H1 (cell line): ENCODE measurements at regions not wholly inside any gene's neighbourhood (a gene's known extent, or its start where the extent isn't known, plus 50 kb on each side); places are given as distances from the start of the nearest gene placed in this dataset.

Source experiments
- CTCF ChIA-PET: fragments of 300-600 bp; sonication (Branson Sonifier 250); formaldehyde crosslinking; loops from one replicate; lab custom pipeline; 2021; ENCODE audit not compliant: partially characterized antibody; lab: Charles Lee
- POLR2A ChIA-PET: fragments of 300-600 bp; sonication (Branson Sonifier 250); formaldehyde crosslinking; loops from one replicate; lab custom pipeline; 2021; ENCODE audit warnings: inconsistent platforms; ENCODE audit not compliant: partially characterized antibody; lab: Charles Lee
- DNase-seq, 2 experiments: peaks; one replicate each; pipeline versions ENCODE4 v3.0.0 to v3.0.0-alpha.2; 2010 to 2022; ENCODE audit warnings: low spot score in 2 of 2, low read depth in 1 of 2, mixed read lengths in 1 of 2
- FAIRE-seq: peaks from 2 replicates; lab custom pipeline; 2011; peaks lifted over from hg19 to GRCh38; lab: Jason Lieb, UNC
- H2AFZ ChIP-seq: 2 replicates; pipeline ENCODE4 v1.8.1; 2012; ENCODE audit warnings: low read length, inconsistent platforms
- H2AK5ac ChIP-seq: 2 replicates; pipeline ENCODE4 v1.6.1; 2013; ENCODE audit warnings: low read depth, low read length
- H2BK120ac ChIP-seq: replicated peaks from 2 replicates; pipeline ENCODE3; 2013; ENCODE audit warnings: low read depth, low read length, inconsistent platforms
- H2BK12ac ChIP-seq: 2 replicates; pipeline ENCODE4 v1.6.1; 2013; ENCODE audit warnings: low read depth, low read length
- H2BK15ac ChIP-seq: 2 replicates; pipeline ENCODE4 v1.6.1; 2013; ENCODE audit warnings: low read length
- H2BK20ac ChIP-seq: 2 replicates; pipeline ENCODE4 v1.6.1; 2013; ENCODE audit warnings: low read length
- H2BK5ac ChIP-seq: 2 replicates; pipeline ENCODE4 v1.6.1; 2013; ENCODE audit warnings: low read depth, low read length
- H3K14ac ChIP-seq: 2 replicates; pipeline ENCODE4 v1.6.1; 2013; ENCODE audit warnings: inconsistent platforms; ENCODE audit not compliant: insufficient read length
- H3K18ac ChIP-seq: 2 replicates; pipeline ENCODE4 v1.6.1; 2013; ENCODE audit warnings: low read length; ENCODE audit errors: extremely low read depth
- H3K23ac ChIP-seq: 2 replicates; pipeline ENCODE4 v1.6.1; 2013; ENCODE audit warnings: inconsistent platforms; ENCODE audit not compliant: insufficient read length
- H3K23me2 ChIP-seq: 2 replicates; pipeline ENCODE4 v1.6.1; 2013; ENCODE audit warnings: low read depth, low read length
- H3K27ac ChIP-seq: 2 replicates; pipeline ENCODE4 v1.6.1; 2011; ENCODE audit warnings: low read depth, low read length, inconsistent platforms
- H3K27me3 ChIP-seq, 4 experiments: replicated peaks in 1 of 4; 1 replicate in 1 of 4; 2 replicates in 3 of 4; pipeline versions ENCODE4 v1.6.1 to v1.8.1; 2011 to 2013; ENCODE audit warnings: low read length in 3 of 4, mild to moderate bottlenecking in 3 of 4, inconsistent platforms in 2 of 4, mixed read lengths in 2 of 4, moderate library complexity in 1 of 4; ENCODE audit not compliant: control insufficient read depth in 3 of 4, insufficient read depth in 3 of 4; ENCODE audit errors: extremely low read depth in 1 of 4
- H3K36me3 ChIP-seq, 4 experiments: 2 replicates each; pipeline versions ENCODE4 v1.6.1 to v1.8.1; 2011 to 2013; ENCODE audit warnings: mild to moderate bottlenecking in 4 of 4, low read length in 3 of 4, moderate library complexity in 2 of 4, control low read depth in 1 of 4, inconsistent platforms in 1 of 4; ENCODE audit not compliant: insufficient read depth in 4 of 4, control insufficient read depth in 2 of 4
- H3K4ac ChIP-seq: replicated peaks from 2 replicates; pipeline ENCODE3; 2013; ENCODE audit warnings: low read length, low read depth, mixed read lengths, inconsistent platforms; ENCODE audit not compliant: insufficient read length
- H3K4me1 ChIP-seq, 4 experiments: replicated peaks in 1 of 4; 1 replicate in 1 of 4; 2 replicates in 3 of 4; pipeline versions ENCODE4 v1.6.1 to v1.8.1; 2011 to 2013; ENCODE audit warnings: low read length in 3 of 4, inconsistent platforms in 2 of 4, mixed read lengths in 1 of 4; ENCODE audit not compliant: insufficient read depth in 4 of 4, control insufficient read depth in 3 of 4
- H3K4me2 ChIP-seq, 2 experiments: 2 replicates each; pipeline versions ENCODE4 v1.6.1 to v1.8.1; 2011 to 2013; ENCODE audit warnings: low read depth in 2 of 2, low read length in 2 of 2, control low read depth in 1 of 2, inconsistent platforms in 1 of 2, mild to moderate bottlenecking in 1 of 2; ENCODE audit not compliant: insufficient read depth in 1 of 2
- H3K4me3 ChIP-seq, 4 experiments: fragments of 200-600, 300-600 bp in 1 of 4; sonication (generic), shearing (Covaris generic), sonication (Bioruptor Twin) in 1 of 4; 2 replicates each; pipeline versions ENCODE4 v1.5.1 to v1.8.1; 2011 to 2016; ENCODE audit warnings: low read length in 4 of 4, low read depth in 3 of 4, control low read depth in 2 of 4, inconsistent platforms in 2 of 4, mild to moderate bottlenecking in 2 of 4, mixed read lengths in 1 of 4, moderate library complexity in 1 of 4; ENCODE audit not compliant: insufficient read depth in 2 of 4; ENCODE audit errors: extremely low read depth in 1 of 4
- H3K56ac ChIP-seq: replicated peaks from 2 replicates; pipeline ENCODE3; 2013; ENCODE audit warnings: low read depth, mild to moderate bottlenecking, mixed read lengths, low read length, inconsistent platforms; ENCODE audit not compliant: insufficient read length
- H3K79me1 ChIP-seq: 2 replicates; pipeline ENCODE4 v1.6.1; 2013; ENCODE audit warnings: low read depth, low read length, control low read depth
- H3K79me2 ChIP-seq, 2 experiments: 2 replicates each; pipeline versions ENCODE4 v1.6.1 to v1.8.1; 2012 to 2013; ENCODE audit warnings: low read length in 2 of 2, mild to moderate bottlenecking in 2 of 2, inconsistent platforms in 1 of 2; ENCODE audit not compliant: insufficient read depth in 2 of 2, control insufficient read depth in 1 of 2
- H3K9ac ChIP-seq, 4 experiments: replicated peaks in 1 of 4; 1 replicate in 1 of 4; 2 replicates in 3 of 4; pipeline versions ENCODE4 v1.6.1 to v1.8.1; 2011 to 2013; ENCODE audit warnings: low read depth in 3 of 4, low read length in 3 of 4, control low read depth in 2 of 4, mild to moderate bottlenecking in 2 of 4, moderate library complexity in 2 of 4, inconsistent platforms in 1 of 4; ENCODE audit errors: extremely low read depth in 1 of 4
- H3K9me3 ChIP-seq, 2 experiments: 2 replicates each; pipeline versions ENCODE4 v1.6.1 to v1.8.1; 2012 to 2013; ENCODE audit warnings: mild to moderate bottlenecking in 2 of 2, moderate library complexity in 2 of 2, control low read depth in 1 of 2, inconsistent platforms in 1 of 2, low read depth in 1 of 2, low read length in 1 of 2, mixed read lengths in 1 of 2; ENCODE audit not compliant: insufficient read depth in 2 of 2
- H4K20me1 ChIP-seq, 2 experiments: replicated peaks in 1 of 2; 2 replicates each; pipeline versions ENCODE3 to v1.8.1; 2011 to 2013; ENCODE audit warnings: inconsistent platforms in 2 of 2, low read length in 2 of 2, mild to moderate bottlenecking in 1 of 2; ENCODE audit not compliant: insufficient read depth in 2 of 2, control insufficient read depth in 1 of 2
- H4K5ac ChIP-seq: 2 replicates; pipeline ENCODE4 v1.6.1; 2013; ENCODE audit warnings: low read length, low read depth, mixed read lengths, inconsistent platforms; ENCODE audit not compliant: insufficient read length
- H4K8ac ChIP-seq: 2 replicates; pipeline ENCODE4 v1.8.0; 2013; ENCODE audit warnings: mild to moderate bottlenecking, moderate library complexity, low read length, inconsistent platforms; ENCODE audit not compliant: insufficient read depth; ENCODE audit errors: extremely low read depth
- H4K91ac ChIP-seq: replicated peaks from 2 replicates; pipeline ENCODE3; 2013; ENCODE audit warnings: low read length, mixed read lengths, inconsistent platforms; ENCODE audit not compliant: insufficient read length
- ATF3 ChIP-seq: IDR thresholded peaks from 2 replicates; pipeline ENCODE4 v1.6.1; 2011; ENCODE audit warnings: low read depth, mild to moderate bottlenecking, low read length; ENCODE audit not compliant: insufficient read depth
- EP300 ChIP-seq, 2 experiments: IDR thresholded peaks; 1 replicate in 1 of 2; 2 replicates in 1 of 2; pipeline ENCODE4 v1.6.1; 2011 to 2012; ENCODE audit warnings: low read depth in 2 of 2, low read length in 2 of 2, mild to moderate bottlenecking in 2 of 2, borderline replicate concordance in 1 of 2, inconsistent platforms in 1 of 2, moderate library complexity in 1 of 2
- EZH2 ChIP-seq: fragments of 200-600 bp; sonication (generic); IDR thresholded peaks from 2 replicates; pipeline ENCODE4 v1.7.1; 2012; ENCODE audit warnings: low read depth, mild to moderate bottlenecking, moderate library complexity, low read length, inconsistent platforms; ENCODE audit not compliant: severe bottlenecking
- HDAC2 ChIP-seq, 2 experiments: fragments of 300-600 bp in 1 of 2; sonication (generic) in 1 of 2; IDR thresholded peaks; 2 replicates each; pipeline ENCODE4 v1.6.1; 2011 to 2012; ENCODE audit warnings: low read depth in 2 of 2, low read length in 2 of 2, mild to moderate bottlenecking in 2 of 2, moderate library complexity in 2 of 2, borderline replicate concordance in 1 of 2, inconsistent platforms in 1 of 2
- JUND ChIP-seq: IDR thresholded peaks from 2 replicates; pipeline ENCODE4 v1.6.1; 2011; ENCODE audit warnings: mild to moderate bottlenecking, improper control_type of control experiment, low read length
- KDM1A ChIP-seq: fragments of 200-600, 300-600 bp; sonication (generic); IDR thresholded peaks from 2 replicates; pipeline ENCODE4 v1.7.1; 2016; ENCODE audit warnings: mild to moderate bottlenecking, low read length, borderline replicate concordance
- KDM4A ChIP-seq: IDR thresholded peaks from one replicate; pipeline ENCODE4 v1.7.1; 2012; ENCODE audit warnings: low read depth, mild to moderate bottlenecking, moderate library complexity, low read length, inconsistent platforms; ENCODE audit not compliant: severe bottlenecking
- POLR2AphosphoS5 ChIP-seq: IDR thresholded peaks from 2 replicates; pipeline ENCODE4 v1.6.1; 2011; ENCODE audit warnings: low read depth, low read length
- SAP30 ChIP-seq: fragments of 300-600 bp; sonication (generic); IDR thresholded peaks from 2 replicates; pipeline ENCODE4 v1.7.1; 2012; ENCODE audit warnings: low read length, moderate library complexity, mild to moderate bottlenecking, inconsistent platforms; ENCODE audit not compliant: insufficient read depth, insufficient replicate concordance
- SIX5 ChIP-seq: IDR thresholded peaks from 2 replicates; pipeline ENCODE4 v1.6.1; 2011; ENCODE audit warnings: mild to moderate bottlenecking, low read depth, low read length
- SP1 ChIP-seq: IDR thresholded peaks from 2 replicates; pipeline ENCODE4 v1.6.1; 2011; ENCODE audit warnings: low read depth, low read length
- SP4 ChIP-seq: IDR thresholded peaks from 2 replicates; pipeline ENCODE4 v1.6.1; 2012; ENCODE audit warnings: low read length, inconsistent platforms
- USF2 ChIP-seq: IDR thresholded peaks from 2 replicates; pipeline ENCODE4 v1.6.1; 2011; ENCODE audit warnings: low read length, improper control_type of control experiment
- WGBS, 2 experiments: shearing (Covaris generic) in 1 of 2; methylation state at CpG; one replicate each; pipeline versions ENCODE4 v1.1.6 to v1.1.7; 2013 to 2015; ENCODE audit warnings: low lambda C conversion rate in 2 of 2, mixed read lengths in 2 of 2, inconsistent platforms in 1 of 2, low coverage in 1 of 2, missing lambda C conversion rate in 1 of 2; ENCODE audit not compliant: insufficient replicate concordance in 2 of 2, insufficient coverage in 1 of 2, insufficient read length in 1 of 2; ENCODE audit errors: extremely low coverage in 1 of 2, missing lambda C conversion rate in 1 of 2; 5-methylcytosine and 5-hydroxymethylcytosine counted together

GRCh38 chr12:90292183-90292582 lies 583.5 kb upstream of the ATP2B1 start:
- Histone ChIP-seq H3K9ac (no peak overlapping the region), H2BK5ac (no peak overlapping the region), H3K4me1 (peaks cover 0 to 8% (median 2%) of the 10 kb centered on the region in 4 experiments; a peak in 3 of 7 replicates), H3K9me3 (peaks cover 0 to 7% of the 10 kb centered on the region in 2 experiments; a peak in 1 of 4 replicates), H4K5ac (no peak overlapping the region), H2BK120ac (no peak overlapping the region), H3K79me2 (no peaks in the 10 kb centered on the region), H2AK5ac (no peak overlapping the region), H2BK20ac (no peak overlapping the region), H2BK12ac (no peak overlapping the region), H3K23ac (no peak overlapping the region), H3K79me1 (no peaks in the 10 kb centered on the region), H3K4me3 (no peak overlapping the region), H2AFZ (no peak overlapping the region), H4K91ac (no peak overlapping the region), H3K18ac (no peak overlapping the region), H3K27ac (no peak overlapping the region), H3K36me3 (peaks cover 0 to 3% (median 0%) of the 10 kb centered on the region in 4 experiments; a peak in 1 of 8 replicates), H3K23me2 (no peaks in the 10 kb centered on the region), H3K4ac (no peak overlapping the region), H4K8ac (no peak overlapping the region), H3K56ac (no peak overlapping the region), H3K14ac (no peak overlapping the region), H4K20me1 (no peaks in the 10 kb centered on the region), H2BK15ac (no peak overlapping the region), H3K27me3 (no peaks in the 10 kb centered on the region), H3K4me2 (no peak overlapping the region)
- 93% methylated on average over 4 of the region's 4 CpGs; no CpG with 5 or more reads in 1 of the 2 experiments for WGBS, 2 experiments
- DNase-seq: no peak
- ChIA-PET CTCF (no interaction called here), POLR2A (no interaction called here)
- no peak for FAIRE-seq
- TF ChIP-seq SP4 (no peak), SIX5 (no peak), JUND (no peak), HDAC2 (IDR thresholded peaks at IDR 0.05; ENCODE audit: borderline replicate concordance in 1 of 2, low read depth in 2 of 2, low read length in 2 of 2) (no peak), SAP30 (no peak), KDM1A (no peak), USF2 (no peak), SP1 (no peak), KDM4A (no peak), POLR2AphosphoS5 (no peak), EP300 (IDR thresholded peaks at IDR 0.05; ENCODE audit: borderline replicate concordance in 1 of 2, low read depth in 2 of 2, low read length in 2 of 2) (no peak), ATF3 (no peak), EZH2 (no peak)
